Endothelial cell of umbilical vein (primary cell): ENCODE measurements at regions not wholly inside any gene's neighbourhood (a gene's known extent, or its start where the extent isn't known, plus 50 kb on each side); places are given as distances from the start of the nearest gene placed in this dataset.
A peak's percentile ranks its signal among the peaks of the same experiment; 100 is the strongest.

Source experiments
- BruUV-seq: library from RNA; stranded (reverse); fragments of 400-500 nt; replicated peaks from 2 replicates; lab custom pipeline; 2021; lab: Mats Ljungman, UMichigan
- CTCF ChIA-PET: fragments of 300-600, 350-600 bp; sonication (Branson Sonifier 250); formaldehyde crosslinking; loops from one replicate; lab custom pipeline; 2021; ENCODE audit warnings: antibody characterized with exemption, inconsistent platforms; lab: Charles Lee
- POLR2A ChIA-PET: fragments of 300-600, 350-600 bp; sonication (Branson Sonifier 250); formaldehyde crosslinking; loops from one replicate; lab custom pipeline; 2021; ENCODE audit warnings: antibody characterized with exemption, inconsistent platforms; lab: Charles Lee
- DNase-seq: peaks from one replicate; pipeline ENCODE4 v3.0.0-alpha.2; 2011; ENCODE audit warnings: low read depth, low spot score
- FAIRE-seq: peaks from 2 replicates; lab custom pipeline; 2011; peaks lifted over from hg19 to GRCh38; lab: Jason Lieb, UNC
- H2AFZ ChIP-seq: 2 replicates; pipeline ENCODE4 v1.6.0; 2012; ENCODE audit warnings: low read depth, low read length, control low read depth, inconsistent platforms
- H3K27ac ChIP-seq: 2 replicates; pipeline ENCODE4 v1.5.1; 2011; ENCODE audit warnings: low read depth, mild to moderate bottlenecking, control low read depth, low read length, moderate library complexity; ENCODE audit not compliant: insufficient read depth
- H3K27me3 ChIP-seq, 2 experiments: 2 replicates each; pipeline versions ENCODE4 v1.6.0 to v1.6.1; 2011; ENCODE audit warnings: low read length in 2 of 2, mixed read lengths in 1 of 2; ENCODE audit not compliant: control insufficient read depth in 2 of 2, insufficient read depth in 2 of 2
- H3K36me3 ChIP-seq, 2 experiments: 2 replicates in 1 of 2; 3 replicates in 1 of 2; pipeline ENCODE4 v1.5.1; 2011; ENCODE audit warnings: low read length in 2 of 2, mild to moderate bottlenecking in 1 of 2, moderate library complexity in 1 of 2; ENCODE audit not compliant: control insufficient read depth in 2 of 2, insufficient read depth in 2 of 2; ENCODE audit errors: extremely low read depth in 1 of 2
- H3K4me1 ChIP-seq: 3 replicates; pipeline ENCODE4 v1.5.1; 2011; ENCODE audit warnings: mild to moderate bottlenecking, low read length; ENCODE audit not compliant: control insufficient read depth, insufficient read depth; ENCODE audit errors: extremely low read depth
- H3K4me2 ChIP-seq: 2 replicates; pipeline ENCODE4 v1.6.1; 2011; ENCODE audit warnings: low read length, control low read depth, mixed read lengths; ENCODE audit not compliant: insufficient read depth
- H3K4me3 ChIP-seq, 3 experiments: fragments of 200-600 bp in 1 of 3; sonication (generic), shearing (Covaris generic) in 1 of 3; replicated peaks in 1 of 3; 2 replicates each; pipeline ENCODE4 v1.5.1; 2011 to 2016; ENCODE audit warnings: control low read depth in 3 of 3, low read length in 3 of 3, mild to moderate bottlenecking in 2 of 3, inconsistent platforms in 1 of 3, low read depth in 1 of 3, moderate library complexity in 1 of 3; ENCODE audit not compliant: insufficient read depth in 1 of 3
- H3K79me2 ChIP-seq: 2 replicates; pipeline ENCODE4 v1.6.0; 2012; ENCODE audit warnings: low read length, inconsistent platforms; ENCODE audit not compliant: control insufficient read depth, insufficient read depth
- H3K9ac ChIP-seq: replicated peaks from 2 replicates; pipeline ENCODE3; 2011; ENCODE audit warnings: low read length, control low read depth; ENCODE audit not compliant: insufficient read depth; ENCODE audit errors: extremely low read depth
- H3K9me1 ChIP-seq: replicated peaks from 3 replicates; pipeline ENCODE4 v1.6.0; 2011; ENCODE audit warnings: mild to moderate bottlenecking, low read length; ENCODE audit not compliant: control insufficient read depth, insufficient read depth; ENCODE audit errors: extremely low read depth
- H3K9me3 ChIP-seq: replicated peaks from 2 replicates; pipeline ENCODE4 v1.5.1; 2012; ENCODE audit warnings: low read length, inconsistent platforms; ENCODE audit not compliant: control insufficient read depth, insufficient read depth
- H4K20me1 ChIP-seq: replicated peaks from 2 replicates; pipeline ENCODE3; 2011; ENCODE audit warnings: mild to moderate bottlenecking, low read length; ENCODE audit not compliant: control insufficient read depth, insufficient read depth; ENCODE audit errors: extremely low read depth
- EZH2 ChIP-seq: IDR thresholded peaks from 2 replicates; pipeline ENCODE4 v1.6.1; 2012; ENCODE audit warnings: borderline replicate concordance, low read depth, mild to moderate bottlenecking, moderate library complexity, low read length, inconsistent platforms; ENCODE audit not compliant: severe bottlenecking
- FOS ChIP-seq: IDR thresholded peaks from 2 replicates; pipeline ENCODE4 v1.6.1; 2011; ENCODE audit warnings: mild to moderate bottlenecking, low read length, moderate library complexity, borderline replicate concordance; ENCODE audit not compliant: insufficient read depth
- GATA2 ChIP-seq: IDR thresholded peaks from 2 replicates; pipeline ENCODE4 v1.7.0; 2011; ENCODE audit warnings: low read depth, mild to moderate bottlenecking, moderate library complexity, mixed read lengths, low read length; ENCODE audit not compliant: insufficient read length, insufficient read depth
- JUN ChIP-seq: IDR thresholded peaks from 2 replicates; pipeline ENCODE4 v1.6.1; 2011; ENCODE audit warnings: borderline replicate concordance, low read depth; ENCODE audit not compliant: insufficient read length, insufficient read depth
- POLR2AphosphoS5 ChIP-seq: IDR thresholded peaks from 2 replicates; pipeline ENCODE4 v1.6.1; 2012; ENCODE audit warnings: low read depth, mild to moderate bottlenecking, control low read depth, low read length, moderate library complexity; ENCODE audit not compliant: insufficient read depth
- dilution Hi-C: fragments of 300-500 bp; cut with MboI; formaldehyde crosslinking; loops from one replicate; pipeline ENCODE4 v1.15.0; 2019; ENCODE audit warnings: low sequenced_read_pairs; ENCODE audit not compliant: extremely low pct_ligation_motif_present
- intact Hi-C: fragments of 100-400 bp; cut with micrococcal nuclease; formaldehyde crosslinking; loops from one replicate; pipeline ENCODE4 v1.10.0; 2022
- TF ChIP-seq, protein P1 (sequence below), 2 donors: IDR thresholded peaks; 1 replicate in 1 of 2; 2 replicates in 1 of 2; pipeline ENCODE4 v1.5.1; 2011; ENCODE audit warnings: low read length in 2 of 2, mild to moderate bottlenecking in 2 of 2, moderate library complexity in 2 of 2, control low read depth in 1 of 2, inconsistent platforms in 1 of 2, low read depth in 1 of 2; ENCODE audit not compliant: insufficient read depth in 1 of 2; ENCODE audit errors: extremely low read depth in 1 of 2

DNA sequence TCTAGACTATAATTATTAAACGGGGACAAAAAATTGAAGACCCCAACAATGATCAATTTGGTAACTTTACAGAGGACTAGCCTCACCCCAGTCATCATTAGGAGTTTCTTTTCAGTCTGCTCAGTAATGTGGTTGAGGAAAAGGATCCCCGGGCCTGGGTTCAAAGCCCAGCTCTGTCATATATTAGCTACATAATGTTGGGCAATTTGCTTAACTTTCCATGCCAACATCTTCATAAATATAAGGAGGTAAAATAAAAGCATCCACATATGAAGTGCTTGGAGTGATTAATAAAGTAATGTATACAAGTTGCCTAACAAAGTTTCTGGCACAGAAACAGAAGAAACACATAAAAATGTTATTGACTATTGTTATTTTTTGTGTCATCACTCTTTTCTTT is 53.4 kb upstream of the ANTXR2 start:
- Histone ChIP-seq H2AFZ (peak overlapping the region; percentile 38), H3K4me3 (no peak overlapping the region), H3K79me2 (no peaks in the 10 kb centered on the region), H3K36me3 (no peaks in the 10 kb centered on the region), H4K20me1 (no peaks in the 10 kb centered on the region), H3K27ac (peak overlapping the region; percentile 82), H3K4me2 (peak overlapping the region; percentile 72), H3K4me1 (peaks cover 43% of the 10 kb centered on the region), H3K9ac (no peak overlapping the region), H3K9me1 (no peaks in the 10 kb centered on the region), H3K9me3 (no peaks in the 10 kb centered on the region), H3K27me3 (no peaks in the 10 kb centered on the region)
- TF ChIP-seq JUN (no peak), EZH2 (no peak), POLR2AphosphoS5 (no peak), FOS (peak; percentile 33), GATA2 (no peak)
- TF ChIP-seq, protein P1, sequence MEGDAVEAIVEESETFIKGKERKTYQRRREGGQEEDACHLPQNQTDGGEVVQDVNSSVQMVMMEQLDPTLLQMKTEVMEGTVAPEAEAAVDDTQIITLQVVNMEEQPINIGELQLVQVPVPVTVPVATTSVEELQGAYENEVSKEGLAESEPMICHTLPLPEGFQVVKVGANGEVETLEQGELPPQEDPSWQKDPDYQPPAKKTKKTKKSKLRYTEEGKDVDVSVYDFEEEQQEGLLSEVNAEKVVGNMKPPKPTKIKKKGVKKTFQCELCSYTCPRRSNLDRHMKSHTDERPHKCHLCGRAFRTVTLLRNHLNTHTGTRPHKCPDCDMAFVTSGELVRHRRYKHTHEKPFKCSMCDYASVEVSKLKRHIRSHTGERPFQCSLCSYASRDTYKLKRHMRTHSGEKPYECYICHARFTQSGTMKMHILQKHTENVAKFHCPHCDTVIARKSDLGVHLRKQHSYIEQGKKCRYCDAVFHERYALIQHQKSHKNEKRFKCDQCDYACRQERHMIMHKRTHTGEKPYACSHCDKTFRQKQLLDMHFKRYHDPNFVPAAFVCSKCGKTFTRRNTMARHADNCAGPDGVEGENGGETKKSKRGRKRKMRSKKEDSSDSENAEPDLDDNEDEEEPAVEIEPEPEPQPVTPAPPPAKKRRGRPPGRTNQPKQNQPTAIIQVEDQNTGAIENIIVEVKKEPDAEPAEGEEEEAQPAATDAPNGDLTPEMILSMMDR (IDR thresholded peaks at IDR 0.05; ENCODE audit: extremely low read depth in 1 of 2, insufficient read depth in 1 of 2, low read depth in 1 of 2, low read length in 2 of 2) = no peak
- dilution Hi-C loops = no loop called here
- DNase-seq = peak; percentile 40
- intact Hi-C loops = loop anchor here (5.0 kb wide), 1 partner anchor 209 kb away; no protein-coding TSS in a partner anchor
- no TSS peak for BruUV-seq
- ChIA-PET CTCF (interaction anchor here (0.5 to 4.1 kb wide), 20 partner anchors 10 to 282 kb away, joined by 3 to 104 read pairs (median 4); partner anchors contain the start of gene ANTXR2), POLR2A (no interaction called here)
- FAIRE-seq = no peak
